SK-N-SH (cell line): ENCODE measurements at regions not wholly inside any gene's neighbourhood (a gene's known extent, or its start where the extent isn't known, plus 50 kb on each side); places are given as distances from the start of the nearest gene placed in this dataset.
A peak's percentile ranks its signal among the peaks of the same experiment; 100 is the strongest.

Experiments used
- CHD2 ChIP-seq: fragments of 150-350 bp; IDR thresholded peaks from 2 replicates; pipeline ENCODE4 v1.6.1; 2018; ENCODE audit warnings: low read length; ENCODE audit not compliant: partially characterized antibody
- CTCF ChIP-seq: fragments of 200-600 bp; sonication (generic); IDR thresholded peaks from 2 replicates; pipeline ENCODE4 v1.6.1; 2017; ENCODE audit warnings: antibody characterized with exemption, mild to moderate bottlenecking, moderate library complexity
- EZH2phosphoT487 ChIP-seq: fragments of 200-600 bp; sonication (generic); IDR thresholded peaks from 2 replicates; pipeline ENCODE4 v1.6.1; 2017; ENCODE audit warnings: low read depth, mixed run types, mild to moderate bottlenecking, antibody characterized with exemption, moderate library complexity, borderline replicate concordance
- JUND ChIP-seq: IDR thresholded peaks from 2 replicates; pipeline ENCODE4 v1.4.0; 2012
- MAX ChIP-seq: IDR thresholded peaks from 2 replicates; pipeline ENCODE4 v1.4.0; 2012; ENCODE audit warnings: low read depth
- NRF1 ChIP-seq: IDR thresholded peaks from 2 replicates; pipeline ENCODE4 v1.6.1; 2012; ENCODE audit warnings: low read depth, mild to moderate bottlenecking, low read length
- POLR2AphosphoS5 ChIP-seq: IDR thresholded peaks from 2 replicates; pipeline ENCODE4 v1.6.1; 2012; ENCODE audit warnings: low read depth, low read length
- RAD21 ChIP-seq: IDR thresholded peaks from 2 replicates; pipeline ENCODE4 v1.6.1; 2012; ENCODE audit warnings: mild to moderate bottlenecking, low read length
- RCOR1 ChIP-seq: fragments of 150-350 bp; IDR thresholded peaks from 2 replicates; pipeline ENCODE4 v1.6.1; 2017; ENCODE audit warnings: antibody characterized with exemption, low read length
- REST ChIP-seq: IDR thresholded peaks from 2 replicates; pipeline ENCODE4 v1.6.1; 2012; ENCODE audit warnings: mild to moderate bottlenecking, low read depth, low read length, moderate library complexity
- RFX5 ChIP-seq: IDR thresholded peaks from 2 replicates; pipeline ENCODE4 v1.6.1; 2012; ENCODE audit warnings: mild to moderate bottlenecking, improper control_type of control experiment, low read length
- RXRA ChIP-seq: IDR thresholded peaks from 2 replicates; pipeline ENCODE4 v1.4.0; 2012; ENCODE audit warnings: low read depth, mild to moderate bottlenecking, borderline replicate concordance
- TCF12 ChIP-seq: IDR thresholded peaks from 2 replicates; pipeline ENCODE4 v1.4.0; 2012
- USF1 ChIP-seq: IDR thresholded peaks from 2 replicates; pipeline ENCODE4 v1.4.0; 2012; ENCODE audit warnings: low read depth, borderline replicate concordance
- YY1 ChIP-seq: IDR thresholded peaks from 2 replicates; pipeline ENCODE4 v1.4.0; 2012; ENCODE audit warnings: low read depth, mild to moderate bottlenecking
- ZBTB33 ChIP-seq: IDR thresholded peaks from 2 replicates; pipeline ENCODE4 v1.4.0; 2012; ENCODE audit warnings: low read depth, borderline replicate concordance

GRCh38 chrX:45515262-45516215, 314.9 kb upstream of the DIPK2B start (continued):
- TF ChIP-seq CHD2 (no peak), NRF1 (no peak), TCF12 (peak; percentile 92), RXRA (peak; percentile 81; the same call in 1 of the 2 replicates), CTCF (peak; percentile 94), REST (peak; percentile 36; the same call in 1 of the 2 replicates), ZBTB33 (no peak), JUND (peak; percentile 71), RFX5 (no peak), RAD21 (peak; percentile 75), YY1 (peak; percentile 73; the same call in 1 of the 2 replicates), RCOR1 (no peak), MAX (peak; percentile 48), USF1 (no peak), POLR2AphosphoS5 (peak; percentile 44; the same call in 1 of the 2 replicates), EZH2phosphoT487 (no peak)
- TF ChIP-seq, all 33 proteins: peak for 16
